CD4-positive, CD25-positive, alpha-beta regulatory T cell (primary cell): ENCODE measurements at regions not wholly inside any gene's neighbourhood (a gene's known extent, or its start where the extent isn't known, plus 50 kb on each side); places are given as distances from the start of the nearest gene placed in this dataset.
A peak's percentile ranks its signal among the peaks of the same experiment; 100 is the strongest.

Experiments
- ATAC-seq, 2 donors: fragments of 150-1000 bp; cut with Tn5 transposase; one replicate each; pipeline ENCODE4 v1.10.0; 2021; ENCODE audit warnings: low read depth in 2 of 2, moderate number of reproducible peaks in 2 of 2, moderate library complexity in 1 of 2
- DNase-seq, 3 donors: peaks; one replicate each; pipeline versions ENCODE4 v3.0.0 to v3.0.0-alpha.2; 2012 to 2022; ENCODE audit warnings: mixed read lengths in 1 of 3
- H3K27ac ChIP-seq: one replicate; pipeline ENCODE4 v1.7.0; 2013; ENCODE audit warnings: mild to moderate bottlenecking, low read length; ENCODE audit not compliant: insufficient read depth, poor library complexity, severe bottlenecking
- H3K27me3 ChIP-seq: one replicate; pipeline ENCODE4 v1.7.0; 2013; ENCODE audit warnings: low read length; ENCODE audit not compliant: control insufficient read depth, insufficient read depth
- H3K36me3 ChIP-seq: one replicate; pipeline ENCODE4 v1.7.0; 2013; ENCODE audit warnings: mild to moderate bottlenecking, low read length, moderate library complexity; ENCODE audit not compliant: control insufficient read depth, insufficient read depth
- H3K4me1 ChIP-seq: 2 replicates; pipeline ENCODE4 v1.7.0; 2013; ENCODE audit warnings: mild to moderate bottlenecking, low read length; ENCODE audit not compliant: insufficient read depth, control insufficient read depth, poor library complexity, severe bottlenecking
- H3K4me3 ChIP-seq: one replicate; pipeline ENCODE4 v1.7.0; 2013; ENCODE audit warnings: low read depth, mild to moderate bottlenecking, low read length, moderate library complexity
- H3K9me3 ChIP-seq, 2 experiments: 1 replicate in 1 of 2; 2 replicates in 1 of 2; pipeline ENCODE4 v1.7.0; 2013; ENCODE audit warnings: low read length in 2 of 2, mild to moderate bottlenecking in 1 of 2, moderate library complexity in 1 of 2; ENCODE audit not compliant: control insufficient read depth in 2 of 2
- H3K27ac Mint-ChIP-seq, 3 donors: one replicate each; pipeline ENCODE4 v1.8.0; 2020 to 2022; ENCODE audit warnings: mild to moderate bottlenecking in 3 of 3, mixed read lengths in 3 of 3, moderate library complexity in 2 of 3
- H3K27me3 Mint-ChIP-seq: one replicate; pipeline ENCODE4 v1.8.0; 2022; ENCODE audit warnings: mild to moderate bottlenecking, mixed read lengths
- H3K36me3 Mint-ChIP-seq: one replicate; pipeline ENCODE4 v1.8.0; 2020; ENCODE audit warnings: mixed read lengths
- H3K4me1 Mint-ChIP-seq, 4 donors: one replicate each; pipeline ENCODE4 v1.8.0; 2020 to 2022; ENCODE audit warnings: mixed read lengths in 4 of 4, mild to moderate bottlenecking in 1 of 4
- H3K4me3 Mint-ChIP-seq, 4 donors: one replicate each; pipeline ENCODE4 v1.8.0; 2020 to 2022; ENCODE audit warnings: mild to moderate bottlenecking in 4 of 4, mixed read lengths in 4 of 4, moderate library complexity in 3 of 4
- H3K9me3 Mint-ChIP-seq, 7 donors: one replicate each; pipeline ENCODE4 v1.8.0; 2020 to 2022; ENCODE audit warnings: mixed read lengths in 7 of 7, mild to moderate bottlenecking in 3 of 7, moderate library complexity in 2 of 7

DNA sequence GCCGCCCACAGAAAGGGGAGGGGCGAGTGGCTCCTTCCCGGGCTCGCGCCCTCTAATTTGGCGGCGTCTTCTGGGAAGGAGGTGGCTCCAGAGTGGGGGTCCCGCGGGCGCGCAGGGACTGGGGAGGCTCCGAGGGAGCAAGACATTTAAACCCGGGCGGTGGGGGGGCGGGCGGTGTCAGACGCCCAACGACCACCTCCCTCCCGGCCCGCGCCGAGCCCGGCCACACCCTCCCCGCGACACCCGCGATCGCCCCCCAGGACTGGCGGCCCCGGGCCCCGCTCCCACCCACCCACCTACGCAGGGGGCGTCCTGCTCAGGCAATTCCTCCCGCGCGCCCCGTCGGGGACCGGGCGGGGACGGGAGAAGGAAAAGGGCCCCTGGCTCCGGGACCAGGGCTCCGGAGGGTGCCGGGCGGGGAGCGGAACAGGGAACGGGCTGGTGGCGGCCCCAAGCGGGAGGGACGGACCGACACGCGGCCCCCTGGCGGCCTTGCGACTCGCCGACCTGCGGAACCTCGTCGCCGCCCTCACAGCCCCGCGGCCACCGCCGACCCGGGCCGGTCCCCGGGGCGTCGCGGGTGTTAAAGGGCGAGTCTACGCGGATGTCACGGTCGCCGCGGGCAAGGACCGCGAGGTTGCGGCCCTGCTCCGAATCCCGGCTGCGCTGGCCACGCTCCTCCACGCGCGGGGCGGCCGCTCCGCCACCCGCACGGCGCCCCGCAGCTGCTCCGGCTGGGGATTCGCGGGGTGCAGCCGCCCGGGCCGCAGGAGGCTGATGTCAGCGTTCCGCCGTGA, 94.0 kb upstream of the FMN2 start:
- Mint-ChIP-seq H3K27me3 (peaks cover 23% of the 10 kb centered on the region), H3K27ac (no peak overlapping the region), H3K4me3 (peak overlapping the region in 1 of 4 donors; percentile 14), H3K4me1 (peaks cover 0 to 3% (median under 1%) of the 10 kb centered on the region in 4 donors), H3K9me3 (peaks cover 0 to 7% (median 0%) of the 10 kb centered on the region in 7 donors), H3K36me3 (no peaks in the 10 kb centered on the region)
- H3K4me1 ChIP-seq: no peaks in the 10 kb centered on the region
- H3K4me3 ChIP-seq: no peak overlapping the region
- ATAC-seq: no peak
- no peak overlapping the region for H3K27ac ChIP-seq
- no peak for DNase-seq
- no peaks in the 10 kb centered on the region for H3K36me3 ChIP-seq
- peaks cover 18% of the 10 kb centered on the region for H3K27me3 ChIP-seq
- no peaks in the 10 kb centered on the region for H3K9me3 ChIP-seq

DNA sequence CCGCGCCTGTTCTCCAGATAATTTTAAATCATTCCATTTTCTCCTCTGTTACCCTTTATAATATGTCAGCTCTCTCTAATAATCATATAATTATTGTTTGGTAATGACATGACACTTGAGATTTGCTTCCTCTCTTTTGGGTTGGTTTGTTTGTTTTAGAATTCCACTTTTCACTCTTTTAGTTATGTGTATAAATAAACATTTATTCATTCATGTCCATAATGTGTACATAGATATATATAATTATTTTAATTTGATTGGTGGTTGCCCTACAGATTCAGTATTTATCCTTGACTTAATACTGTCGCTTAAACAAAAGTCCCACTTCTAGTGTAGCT, 93.4 kb upstream of the FMN2 start:
- Histone ChIP-seq H3K4me1 (no peaks in the 10 kb centered on the region), H3K9me3 (no peaks in the 10 kb centered on the region), H3K4me3 (no peak overlapping the region), H3K36me3 (no peaks in the 10 kb centered on the region), H3K27me3 (peaks cover 18% of the 10 kb centered on the region), H3K27ac (no peak overlapping the region)
- H3K36me3 Mint-ChIP-seq: no peaks in the 10 kb centered on the region
- H3K9me3 Mint-ChIP-seq: peaks cover 0 to 8% (median 0%) of the 10 kb centered on the region in 7 donors
- no peak for DNase-seq
- peak overlapping the region in 1 of 4 donors; percentile 14 for H3K4me3 Mint-ChIP-seq
- H3K27ac Mint-ChIP-seq: no peak overlapping the region
- peaks cover 23% of the 10 kb centered on the region for H3K27me3 Mint-ChIP-seq
- ATAC-seq: no peak
- peaks cover 0 to 3% (median under 1%) of the 10 kb centered on the region in 4 donors for H3K4me1 Mint-ChIP-seq

- peaks cover 0 to 8% (median 0%) of the 10 kb centered on the region in 7 donors for H3K9me3 Mint-ChIP-seq
- DNase-seq (no peak), ATAC-seq (no peak)
- peaks cover 18% of the 10 kb centered on the region for H3K27me3 ChIP-seq
- H3K27ac Mint-ChIP-seq: no peak overlapping the region
- H3K27ac ChIP-seq: no peak overlapping the region
- no peaks in the 10 kb centered on the region for H3K4me1 ChIP-seq
- H3K4me3 ChIP-seq: no peak overlapping the region
- no peaks in the 10 kb centered on the region for H3K36me3 Mint-ChIP-seq
- H3K27me3 Mint-ChIP-seq: peaks cover 20% of the 10 kb centered on the region
- no peaks in the 10 kb centered on the region for H3K9me3 ChIP-seq
- no peak overlapping the region for H3K4me3 Mint-ChIP-seq
- H3K4me1 Mint-ChIP-seq: peaks cover 0 to 3% (median under 1%) of the 10 kb centered on the region in 4 donors
- no peaks in the 10 kb centered on the region for H3K36me3 ChIP-seq
Observed at GRCh38 chr1:239999170-239999569, 92.5 kb upstream of the FMN2 start.

- no peaks in the 10 kb centered on the region for H3K9me3 ChIP-seq
- H3K4me1 Mint-ChIP-seq: peaks cover 0 to 3% (median under 1%) of the 10 kb centered on the region in 4 donors
- no peaks in the 10 kb centered on the region for H3K4me1 ChIP-seq
- H3K4me3 ChIP-seq: no peak overlapping the region
- peaks cover 0 to 8% (median 0%) of the 10 kb centered on the region in 7 donors for H3K9me3 Mint-ChIP-seq
- H3K36me3 Mint-ChIP-seq: no peaks in the 10 kb centered on the region
- ATAC-seq (no peak), DNase-seq (no peak)
- no peak overlapping the region for H3K27ac ChIP-seq
- no peak overlapping the region for H3K4me3 Mint-ChIP-seq
- peaks cover 15% of the 10 kb centered on the region for H3K27me3 ChIP-seq
- peaks cover 19% of the 10 kb centered on the region for H3K27me3 Mint-ChIP-seq
- no peak overlapping the region for H3K27ac Mint-ChIP-seq
- no peaks in the 10 kb centered on the region for H3K36me3 ChIP-seq
Observed at GRCh38 chr1:240000634-240001033, 91.0 kb upstream of the FMN2 start.

DNA sequence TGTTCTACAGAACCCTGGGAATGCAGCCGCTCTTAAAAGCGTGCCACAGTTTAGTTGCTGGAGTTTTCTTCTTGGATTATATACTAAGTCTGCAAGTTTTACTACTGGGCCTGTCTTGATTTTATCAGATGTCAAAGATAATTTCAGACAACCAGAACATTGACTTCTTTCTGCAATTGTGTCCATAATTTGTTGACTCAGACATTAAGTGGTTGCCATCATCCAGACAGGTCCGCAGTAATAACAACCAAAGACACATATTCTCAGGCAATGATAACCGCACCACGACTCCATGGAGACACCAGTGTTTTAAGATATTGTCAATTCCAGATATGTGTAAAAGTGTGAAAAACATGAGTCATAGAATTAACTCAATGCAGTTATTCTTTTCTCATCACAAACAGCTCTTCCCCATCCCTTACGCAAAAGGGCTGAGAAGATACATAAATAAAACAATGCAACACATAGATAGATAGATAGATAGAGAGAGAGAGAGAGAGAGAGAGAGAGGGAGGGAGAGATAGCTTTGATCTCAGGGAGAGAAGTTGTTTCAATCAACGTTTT, 90.4 kb upstream of the FMN2 start:
- Mint-ChIP-seq H3K27me3 (peaks cover 19% of the 10 kb centered on the region), H3K4me1 (peaks cover 0 to 3% (median under 1%) of the 10 kb centered on the region in 4 donors), H3K27ac (no peak overlapping the region), H3K9me3 (peaks cover 0 to 8% (median 0%) of the 10 kb centered on the region in 7 donors), H3K4me3 (no peak overlapping the region), H3K36me3 (no peaks in the 10 kb centered on the region)
- no peak for DNase-seq
- H3K27ac ChIP-seq: no peak overlapping the region
- ATAC-seq: no peak
- H3K9me3 ChIP-seq: no peaks in the 10 kb centered on the region
- H3K36me3 ChIP-seq: no peaks in the 10 kb centered on the region
- H3K4me3 ChIP-seq: no peak overlapping the region
- H3K27me3 ChIP-seq: peaks cover 15% of the 10 kb centered on the region
- no peaks in the 10 kb centered on the region for H3K4me1 ChIP-seq

DNA sequence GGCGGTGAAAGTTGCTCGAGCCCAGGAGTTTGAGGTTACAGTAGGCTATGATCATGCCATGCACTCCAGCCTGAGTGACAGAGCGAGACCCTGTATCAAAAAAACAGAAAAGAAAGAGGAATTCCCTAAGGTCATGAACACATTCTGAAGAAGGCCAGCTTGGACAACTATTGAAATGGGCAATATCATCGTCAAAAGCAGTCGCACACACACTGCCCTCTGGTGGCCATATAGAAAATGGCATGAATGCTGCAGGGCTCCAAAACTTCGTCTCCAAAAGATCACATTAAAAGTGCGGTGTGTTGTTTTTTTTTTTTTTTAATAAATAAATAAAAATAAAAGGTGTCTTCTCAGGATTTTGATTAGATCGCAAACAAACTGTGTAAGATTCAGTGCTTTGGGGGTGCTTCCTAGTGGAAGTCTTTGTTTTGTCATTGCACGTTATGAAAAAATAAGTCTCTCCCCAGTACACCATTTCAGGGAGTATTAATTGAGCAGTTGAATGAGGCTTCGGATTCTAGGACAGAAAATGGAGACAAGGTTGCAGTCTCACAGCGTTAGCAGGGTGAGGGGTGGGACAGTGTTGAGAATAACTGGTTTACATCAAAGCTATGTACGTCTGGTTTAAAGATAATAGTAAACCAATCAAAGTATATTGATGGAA, 87.5 kb upstream of the FMN2 start:
- Mint-ChIP-seq H3K4me1 (no peaks in the 10 kb centered on the region), H3K4me3 (no peak overlapping the region), H3K36me3 (no peaks in the 10 kb centered on the region), H3K27ac (no peak overlapping the region), H3K9me3 (peaks cover 0 to 12% (median 0%) of the 10 kb centered on the region in 7 donors), H3K27me3 (peaks cover 6% of the 10 kb centered on the region)
- peaks cover 3% of the 10 kb centered on the region for H3K27me3 ChIP-seq
- H3K36me3 ChIP-seq: no peaks in the 10 kb centered on the region
- H3K9me3 ChIP-seq: no peaks in the 10 kb centered on the region
- ATAC-seq: no peak
- DNase-seq: peak in 2 of 3 donors; percentile 2 to 3
- no peak overlapping the region for H3K4me3 ChIP-seq
- H3K27ac ChIP-seq: no peak overlapping the region
- no peaks in the 10 kb centered on the region for H3K4me1 ChIP-seq

GRCh38 chr1:240005997-240006650, 85.6 kb upstream of the FMN2 start:
- Mint-ChIP-seq H3K27ac (no peak overlapping the region), H3K27me3 (peaks cover 6% of the 10 kb centered on the region)

More at GRCh38 chr1:240005997-240006650, 85.6 kb upstream of the FMN2 start:
- H3K4me1 Mint-ChIP-seq: no peaks in the 10 kb centered on the region
- Histone ChIP-seq H3K4me3 (no peak overlapping the region), H3K27me3 (no peaks in the 10 kb centered on the region), H3K36me3 (no peaks in the 10 kb centered on the region), H3K4me1 (no peaks in the 10 kb centered on the region), H3K9me3 (peaks cover 2 to 5% of the 10 kb centered on the region in 2 experiments), H3K27ac (no peak overlapping the region)
- no peaks in the 10 kb centered on the region for H3K36me3 Mint-ChIP-seq
- peaks cover 0 to 11% (median 3%) of the 10 kb centered on the region in 7 donors for H3K9me3 Mint-ChIP-seq
- ATAC-seq (no peak), DNase-seq (no peak)
- H3K4me3 Mint-ChIP-seq: no peak overlapping the region
